ENCODE measurements at regions not wholly inside any gene's neighbourhood (a gene's known extent, or its start where the extent isn't known, plus 50 kb on each side); places are given as distances from the start of the nearest gene placed in this dataset.
A peak's percentile ranks its signal among the peaks of the same experiment; 100 is the strongest.

DNA sequence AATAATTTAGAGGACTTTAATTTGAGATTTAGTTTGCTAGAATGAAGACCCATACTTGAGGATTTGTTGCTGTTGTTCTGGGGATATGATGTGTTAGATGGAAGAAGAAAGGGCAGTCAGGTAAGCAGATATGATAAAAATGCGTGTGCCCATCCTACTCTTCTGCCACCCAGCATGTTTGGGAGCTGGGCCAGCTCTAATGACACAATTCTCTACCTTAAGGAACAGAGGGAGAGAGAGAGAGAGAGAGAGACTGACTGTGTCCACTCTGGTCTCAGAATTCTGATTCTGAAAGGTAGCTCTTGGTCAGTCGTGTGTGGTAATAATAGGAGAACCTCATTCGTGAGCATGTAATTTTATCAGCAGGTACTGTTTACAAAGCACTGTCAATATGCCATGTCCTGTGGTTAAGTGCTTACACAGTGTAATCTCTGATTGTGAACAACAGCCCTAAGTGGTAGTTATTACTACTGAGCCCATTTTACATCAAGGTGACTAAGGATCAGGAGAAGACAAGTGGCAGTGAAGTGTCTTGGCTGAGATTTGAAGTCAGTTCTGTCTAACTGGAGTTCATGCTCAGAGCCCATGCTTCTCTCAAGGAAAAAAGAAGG is 307.4 kb upstream of the SEMA6A start:
- Histone ChIP-seq H3K9me2 (ENCODE audit: insufficient read depth, low read length) (no peaks in the 10 kb centered on the region), H3K27ac (ENCODE audit: low read length) (no peak overlapping the region), H3K4me2 (ENCODE audit: low read length) (no peak overlapping the region), H3K9me3 (ENCODE audit: low read length) (no peaks in the 10 kb centered on the region), H4K20me1 (ENCODE audit: insufficient read depth) (no peaks in the 10 kb centered on the region), H3K4me3 (ENCODE audit: low read length) (no peak overlapping the region), H3K79me2 (replicated peaks; ENCODE audit: insufficient read depth, low read length) (no peaks in the 10 kb centered on the region), H3K36me3 (ENCODE audit: insufficient read depth, low read length) (no peaks in the 10 kb centered on the region), H2AFZ (ENCODE audit: low read depth, low read length) (no peak overlapping the region), H3K9ac (ENCODE audit: low read length) (no peak overlapping the region), H3F3A (ENCODE audit: insufficient read depth, low read length, poor library complexity, severe bottlenecking) (no peaks in the 10 kb centered on the region), H3K27me3 (ENCODE audit: insufficient read depth, low read depth, low read length) (no peaks in the 10 kb centered on the region)
- TF ChIP-seq POLR2AphosphoS5 (IDR thresholded peaks at IDR 0.05) (peak; percentile 88), TAF1 (IDR thresholded peaks at IDR 0.05; ENCODE audit: low read depth) (no peak), MXI1 (conservative IDR thresholded peaks at IDR 0.05; ENCODE audit: poor library complexity, severe bottlenecking) (no peak), EZH2 (IDR thresholded peaks at IDR 0.05; ENCODE audit: borderline replicate concordance, insufficient read depth, low read length, poor library complexity, severe bottlenecking) (no peak)
- TF ChIP-seq, protein P1, sequence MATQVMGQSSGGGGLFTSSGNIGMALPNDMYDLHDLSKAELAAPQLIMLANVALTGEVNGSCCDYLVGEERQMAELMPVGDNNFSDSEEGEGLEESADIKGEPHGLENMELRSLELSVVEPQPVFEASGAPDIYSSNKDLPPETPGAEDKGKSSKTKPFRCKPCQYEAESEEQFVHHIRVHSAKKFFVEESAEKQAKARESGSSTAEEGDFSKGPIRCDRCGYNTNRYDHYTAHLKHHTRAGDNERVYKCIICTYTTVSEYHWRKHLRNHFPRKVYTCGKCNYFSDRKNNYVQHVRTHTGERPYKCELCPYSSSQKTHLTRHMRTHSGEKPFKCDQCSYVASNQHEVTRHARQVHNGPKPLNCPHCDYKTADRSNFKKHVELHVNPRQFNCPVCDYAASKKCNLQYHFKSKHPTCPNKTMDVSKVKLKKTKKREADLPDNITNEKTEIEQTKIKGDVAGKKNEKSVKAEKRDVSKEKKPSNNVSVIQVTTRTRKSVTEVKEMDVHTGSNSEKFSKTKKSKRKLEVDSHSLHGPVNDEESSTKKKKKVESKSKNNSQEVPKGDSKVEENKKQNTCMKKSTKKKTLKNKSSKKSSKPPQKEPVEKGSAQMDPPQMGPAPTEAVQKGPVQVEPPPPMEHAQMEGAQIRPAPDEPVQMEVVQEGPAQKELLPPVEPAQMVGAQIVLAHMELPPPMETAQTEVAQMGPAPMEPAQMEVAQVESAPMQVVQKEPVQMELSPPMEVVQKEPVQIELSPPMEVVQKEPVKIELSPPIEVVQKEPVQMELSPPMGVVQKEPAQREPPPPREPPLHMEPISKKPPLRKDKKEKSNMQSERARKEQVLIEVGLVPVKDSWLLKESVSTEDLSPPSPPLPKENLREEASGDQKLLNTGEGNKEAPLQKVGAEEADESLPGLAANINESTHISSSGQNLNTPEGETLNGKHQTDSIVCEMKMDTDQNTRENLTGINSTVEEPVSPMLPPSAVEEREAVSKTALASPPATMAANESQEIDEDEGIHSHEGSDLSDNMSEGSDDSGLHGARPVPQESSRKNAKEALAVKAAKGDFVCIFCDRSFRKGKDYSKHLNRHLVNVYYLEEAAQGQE (IDR thresholded peaks at IDR 0.05; ENCODE audit: borderline replicate concordance), result no peak
- TF ChIP-seq, protein P2, sequence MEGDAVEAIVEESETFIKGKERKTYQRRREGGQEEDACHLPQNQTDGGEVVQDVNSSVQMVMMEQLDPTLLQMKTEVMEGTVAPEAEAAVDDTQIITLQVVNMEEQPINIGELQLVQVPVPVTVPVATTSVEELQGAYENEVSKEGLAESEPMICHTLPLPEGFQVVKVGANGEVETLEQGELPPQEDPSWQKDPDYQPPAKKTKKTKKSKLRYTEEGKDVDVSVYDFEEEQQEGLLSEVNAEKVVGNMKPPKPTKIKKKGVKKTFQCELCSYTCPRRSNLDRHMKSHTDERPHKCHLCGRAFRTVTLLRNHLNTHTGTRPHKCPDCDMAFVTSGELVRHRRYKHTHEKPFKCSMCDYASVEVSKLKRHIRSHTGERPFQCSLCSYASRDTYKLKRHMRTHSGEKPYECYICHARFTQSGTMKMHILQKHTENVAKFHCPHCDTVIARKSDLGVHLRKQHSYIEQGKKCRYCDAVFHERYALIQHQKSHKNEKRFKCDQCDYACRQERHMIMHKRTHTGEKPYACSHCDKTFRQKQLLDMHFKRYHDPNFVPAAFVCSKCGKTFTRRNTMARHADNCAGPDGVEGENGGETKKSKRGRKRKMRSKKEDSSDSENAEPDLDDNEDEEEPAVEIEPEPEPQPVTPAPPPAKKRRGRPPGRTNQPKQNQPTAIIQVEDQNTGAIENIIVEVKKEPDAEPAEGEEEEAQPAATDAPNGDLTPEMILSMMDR (IDR thresholded peaks at IDR 0.05; ENCODE audit: poor library complexity, severe bottlenecking), result no peak

DNA sequence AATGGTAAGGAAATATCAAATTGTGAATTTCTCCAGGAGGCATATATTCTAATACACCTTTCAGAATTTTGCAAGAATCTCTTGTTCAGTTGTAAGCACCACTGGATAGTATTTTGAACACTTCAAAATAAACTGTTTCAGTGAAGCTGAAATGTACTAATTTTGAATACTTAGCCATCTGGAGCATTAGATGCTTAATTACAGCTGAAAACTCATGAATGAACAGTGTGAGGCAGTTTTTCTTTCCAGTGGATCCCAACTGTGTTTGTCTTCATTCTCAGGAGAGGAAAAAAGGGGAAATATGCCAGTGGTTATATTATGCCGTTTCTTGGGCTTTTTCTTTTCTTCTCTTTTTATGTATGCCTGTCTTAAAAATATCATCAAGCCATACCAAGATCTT is 306.0 kb upstream of the SEMA6A start:
- Histone ChIP-seq H3K9me2 (ENCODE audit: insufficient read depth, low read length) (no peaks in the 10 kb centered on the region), H3K27ac (ENCODE audit: low read length) (no peak overlapping the region), H3F3A (ENCODE audit: insufficient read depth, low read length, poor library complexity, severe bottlenecking) (no peaks in the 10 kb centered on the region), H3K79me2 (replicated peaks; ENCODE audit: insufficient read depth, low read length) (no peaks in the 10 kb centered on the region), H3K4me3 (ENCODE audit: low read length) (no peak overlapping the region), H2AFZ (ENCODE audit: low read depth, low read length) (no peak overlapping the region), H3K9me3 (ENCODE audit: low read length) (no peaks in the 10 kb centered on the region), H3K27me3 (ENCODE audit: insufficient read depth, low read depth, low read length) (no peaks in the 10 kb centered on the region), H3K36me3 (ENCODE audit: insufficient read depth, low read length) (no peaks in the 10 kb centered on the region), H3K4me2 (ENCODE audit: low read length) (no peak overlapping the region), H4K20me1 (ENCODE audit: insufficient read depth) (no peaks in the 10 kb centered on the region), H3K9ac (ENCODE audit: low read length) (no peak overlapping the region)
- no peak for TF ChIP-seq EZH2 (IDR thresholded peaks at IDR 0.05; ENCODE audit: borderline replicate concordance, insufficient read depth, low read length, poor library complexity, severe bottlenecking)
- TF ChIP-seq, protein P2 (IDR thresholded peaks at IDR 0.05; ENCODE audit: poor library complexity, severe bottlenecking), result no peak
- TF ChIP-seq EP300 (conservative IDR thresholded peaks at IDR 0.05; ENCODE audit: poor library complexity, severe bottlenecking), result no peak
- no peak for TF ChIP-seq SMC3 (conservative IDR thresholded peaks at IDR 0.05; ENCODE audit: poor library complexity)
- no peak for TF ChIP-seq RAD21 (conservative IDR thresholded peaks at IDR 0.05)
- TF ChIP-seq, protein P1 (IDR thresholded peaks at IDR 0.05; ENCODE audit: borderline replicate concordance), result no peak
- no peak for TF ChIP-seq POLR2AphosphoS5 (IDR thresholded peaks at IDR 0.05)
- TF ChIP-seq TAF1 (IDR thresholded peaks at IDR 0.05; ENCODE audit: low read depth), result no peak
- no peak for TF ChIP-seq MXI1 (conservative IDR thresholded peaks at IDR 0.05; ENCODE audit: poor library complexity, severe bottlenecking)
